ENCODE measurements at regions not wholly inside any gene's neighbourhood (a gene's known extent, or its start where the extent isn't known, plus 50 kb on each side); places are given as distances from the start of the nearest gene placed in this dataset.
A peak's percentile ranks its signal among the peaks of the same experiment; 100 is the strongest.

- ATAC-seq (peak; percentile 85), DNase-seq (peak; percentile 34 to 63)
- intact Hi-C loops (cut with DNase I, micrococcal nuclease) = loop anchor here in 1 of 2 donors (5.0 kb wide), 1 partner anchor 293 kb away; no protein-coding TSS in a partner anchor
These were observed 103.9 kb upstream of the MYL2 start for GRCh38 chr12:111024205-111024801.

- DNase-seq = no peak
- ATAC-seq = no peak
- intact Hi-C loops (cut with DNase I, micrococcal nuclease) = loop anchor here in 1 of 2 donors (5.0 kb wide), 1 partner anchor 295 kb away; no protein-coding TSS in a partner anchor
These were observed 102.0 kb upstream of the MYL2 start for GRCh38 chr12:111022386-111022785.

- no peak for DNase-seq
- intact Hi-C loops (cut with DNase I, micrococcal nuclease) = no loop called here
- no peak for ATAC-seq
These were observed 94.2 kb upstream of the MYL2 start for GRCh38 chr12:111014547-111014946.

GRCh38 chr12:111012918-111013317 is 92.5 kb upstream of the MYL2 start:
- no peak for DNase-seq
- intact Hi-C loops (cut with DNase I, micrococcal nuclease) = no loop called here
- no peak for ATAC-seq

GRCh38 chr12:111011999-111012600 is 91.7 kb upstream of the MYL2 start:
- intact Hi-C loops (cut with DNase I, micrococcal nuclease) = no loop called here
- DNase-seq (no peak), ATAC-seq (no peak)

GRCh38 chr12:111010916-111011657 is 90.7 kb upstream of the MYL2 start:
- intact Hi-C loops (cut with DNase I, micrococcal nuclease) = no loop called here
- ATAC-seq (no peak), DNase-seq (no peak)

GRCh38 chr12:111010061-111010460 is 89.7 kb upstream of the MYL2 start:
- DNase-seq = no peak
- ATAC-seq = no peak
- intact Hi-C loops (cut with DNase I, micrococcal nuclease) = no loop called here

- intact Hi-C loops (cut with DNase I, micrococcal nuclease) = no loop called here
- ATAC-seq = no peak
- no peak for DNase-seq
These were observed 86.2 kb upstream of the MYL2 start for GRCh38 chr12:111006621-111007020.

- ATAC-seq (no peak), DNase-seq (no peak)
- intact Hi-C loops (cut with DNase I, micrococcal nuclease) = no loop called here
These were observed 78.6 kb upstream of the MYL2 start for GRCh38 chr12:110998971-110999370.

GRCh38 chr12:110998165-110998564 is 77.8 kb upstream of the MYL2 start:
- DNase-seq = no peak
- no peak for ATAC-seq
- intact Hi-C loops (cut with DNase I, micrococcal nuclease) = no loop called here

- intact Hi-C loops (cut with DNase I, micrococcal nuclease) = no loop called here
- no peak for ATAC-seq
These were observed 76.0 kb upstream of the MYL2 start for GRCh38 chr12:110996415-110996814.

GRCh38 chr12:110995615-110996014 is 75.2 kb upstream of the MYL2 start:
- intact Hi-C loops (cut with DNase I, micrococcal nuclease) = no loop called here
- DNase-seq (no peak), ATAC-seq (no peak)

More at GRCh38 chr12:110996415-110996814, 76.0 kb upstream of the MYL2 start:
- no peak for DNase-seq

- ATAC-seq (no peak), DNase-seq (no peak)
- intact Hi-C loops (cut with DNase I, micrococcal nuclease) = no loop called here
These were observed 74.6 kb upstream of the MYL2 start for GRCh38 chr12:110995016-110995415.

- ATAC-seq (no peak), DNase-seq (no peak)
- intact Hi-C loops (cut with DNase I, micrococcal nuclease) = no loop called here
These were observed 73.1 kb upstream of the MYL2 start for GRCh38 chr12:110993434-110993833.

GRCh38 chr12:110992909-110993308 is 72.5 kb upstream of the MYL2 start:
- no peak for ATAC-seq
- intact Hi-C loops (cut with DNase I, micrococcal nuclease) = no loop called here
- DNase-seq = no peak

GRCh38 chr12:110983811-110984210 is 63.4 kb upstream of the MYL2 start:
- intact Hi-C loops (cut with DNase I, micrococcal nuclease) = no loop called here
- no peak for ATAC-seq
- no peak for DNase-seq

- no peak for DNase-seq
- no peak for ATAC-seq
- intact Hi-C loops (cut with DNase I, micrococcal nuclease) = no loop called here
These were observed 52.5 kb upstream of the MYL2 start for GRCh38 chr12:110972866-110973265.

- intact Hi-C loops (cut with DNase I, micrococcal nuclease) = no loop called here
- DNase-seq (no peak), ATAC-seq (no peak)
These were observed 51.6 kb upstream of the MYL2 start for GRCh38 chr12:110971936-110972335.

- DNase-seq (no peak), ATAC-seq (no peak)
- intact Hi-C loops (cut with DNase I, micrococcal nuclease) = no loop called here
These were observed 51.0 kb upstream of the MYL2 start for GRCh38 chr12:110971189-110971920.

All from left colon (tissue), 2 donors.